GM12878 (cell line): ENCODE measurements at regions not wholly inside any gene's neighbourhood (a gene's known extent, or its start where the extent isn't known, plus 50 kb on each side); places are given as distances from the start of the nearest gene placed in this dataset.

Experiments used
- CBX3 ChIP-seq: fragments of 200-600 bp; sonication (generic); IDR thresholded peaks from 2 replicates; pipeline ENCODE4 v1.6.1; 2016; ENCODE audit warnings: low read depth, borderline replicate concordance
- EGR1 ChIP-seq, 2 experiments: IDR thresholded peaks; 1 replicate in 1 of 2; 2 replicates in 1 of 2; pipeline ENCODE4 v1.6.1; 2011 to 2012; ENCODE audit warnings: low read depth in 2 of 2, low read length in 2 of 2, borderline replicate concordance in 1 of 2, mild to moderate bottlenecking in 1 of 2, moderate library complexity in 1 of 2
- HSF1 ChIP-seq: fragments of 150-350 bp; IDR thresholded peaks from 2 replicates; pipeline ENCODE4 v1.6.1; 2014; ENCODE audit warnings: mild to moderate bottlenecking, low read depth, low read length
- SP1 ChIP-seq: IDR thresholded peaks from one replicate; pipeline ENCODE4 v1.6.1; 2011; ENCODE audit warnings: low read depth, low read length
- ZNF24 ChIP-seq: fragments of 450-650 bp; IDR thresholded peaks from 2 replicates; pipeline ENCODE4 v1.6.1; 2017; ENCODE audit warnings: antibody characterized with exemption, mild to moderate bottlenecking
- TF ChIP-seq, protein P1 (sequence below): fragments of 450-650 bp; IDR thresholded peaks from 2 replicates; pipeline ENCODE4 v1.6.1; 2017; ENCODE audit warnings: mild to moderate bottlenecking, moderate library complexity
- TF ChIP-seq, protein P2 (sequence below): fragments of 450-650 bp; IDR thresholded peaks from 2 replicates; pipeline ENCODE4 v1.6.1; 2014; ENCODE audit warnings: mild to moderate bottlenecking

DNA sequence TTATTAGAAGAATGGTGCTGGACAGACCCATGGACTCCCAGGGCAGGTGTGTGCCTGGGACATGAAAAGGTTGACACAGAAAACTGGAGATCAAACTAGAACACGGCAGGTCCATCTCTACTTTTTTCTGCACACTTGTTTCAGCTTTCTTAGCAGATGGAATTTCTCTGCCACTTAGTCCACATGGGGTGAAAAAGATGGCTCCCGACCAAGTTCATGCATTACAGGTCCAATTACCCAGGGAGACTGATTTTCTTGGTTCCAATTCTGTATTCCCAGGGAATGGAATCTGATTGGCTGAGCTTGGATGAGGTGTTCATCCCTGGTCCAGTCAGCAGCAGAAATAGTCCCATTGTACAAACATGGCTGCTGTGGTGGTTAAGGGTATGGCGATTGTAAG, 238.9 kb upstream of the SRRM4 start (continued):
- TF ChIP-seq, protein P1, sequence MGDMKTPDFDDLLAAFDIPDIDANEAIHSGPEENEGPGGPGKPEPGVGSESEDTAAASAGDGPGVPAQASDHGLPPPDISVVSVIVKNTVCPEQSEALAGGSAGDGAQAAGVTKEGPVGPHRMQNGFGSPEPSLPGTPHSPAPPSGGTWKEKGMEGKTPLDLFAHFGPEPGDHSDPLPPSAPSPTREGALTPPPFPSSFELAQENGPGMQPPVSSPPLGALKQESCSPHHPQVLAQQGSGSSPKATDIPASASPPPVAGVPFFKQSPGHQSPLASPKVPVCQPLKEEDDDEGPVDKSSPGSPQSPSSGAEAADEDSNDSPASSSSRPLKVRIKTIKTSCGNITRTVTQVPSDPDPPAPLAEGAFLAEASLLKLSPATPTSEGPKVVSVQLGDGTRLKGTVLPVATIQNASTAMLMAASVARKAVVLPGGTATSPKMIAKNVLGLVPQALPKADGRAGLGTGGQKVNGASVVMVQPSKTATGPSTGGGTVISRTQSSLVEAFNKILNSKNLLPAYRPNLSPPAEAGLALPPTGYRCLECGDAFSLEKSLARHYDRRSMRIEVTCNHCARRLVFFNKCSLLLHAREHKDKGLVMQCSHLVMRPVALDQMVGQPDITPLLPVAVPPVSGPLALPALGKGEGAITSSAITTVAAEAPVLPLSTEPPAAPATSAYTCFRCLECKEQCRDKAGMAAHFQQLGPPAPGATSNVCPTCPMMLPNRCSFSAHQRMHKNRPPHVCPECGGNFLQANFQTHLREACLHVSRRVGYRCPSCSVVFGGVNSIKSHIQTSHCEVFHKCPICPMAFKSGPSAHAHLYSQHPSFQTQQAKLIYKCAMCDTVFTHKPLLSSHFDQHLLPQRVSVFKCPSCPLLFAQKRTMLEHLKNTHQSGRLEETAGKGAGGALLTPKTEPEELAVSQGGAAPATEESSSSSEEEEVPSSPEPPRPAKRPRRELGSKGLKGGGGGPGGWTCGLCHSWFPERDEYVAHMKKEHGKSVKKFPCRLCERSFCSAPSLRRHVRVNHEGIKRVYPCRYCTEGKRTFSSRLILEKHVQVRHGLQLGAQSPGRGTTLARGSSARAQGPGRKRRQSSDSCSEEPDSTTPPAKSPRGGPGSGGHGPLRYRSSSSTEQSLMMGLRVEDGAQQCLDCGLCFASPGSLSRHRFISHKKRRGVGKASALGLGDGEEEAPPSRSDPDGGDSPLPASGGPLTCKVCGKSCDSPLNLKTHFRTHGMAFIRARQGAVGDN: no peak
- no peak for TF ChIP-seq SP1
- no peak for TF ChIP-seq ZNF24
- no peak for TF ChIP-seq CBX3
- TF ChIP-seq HSF1: no peak
- TF ChIP-seq, protein P2, sequence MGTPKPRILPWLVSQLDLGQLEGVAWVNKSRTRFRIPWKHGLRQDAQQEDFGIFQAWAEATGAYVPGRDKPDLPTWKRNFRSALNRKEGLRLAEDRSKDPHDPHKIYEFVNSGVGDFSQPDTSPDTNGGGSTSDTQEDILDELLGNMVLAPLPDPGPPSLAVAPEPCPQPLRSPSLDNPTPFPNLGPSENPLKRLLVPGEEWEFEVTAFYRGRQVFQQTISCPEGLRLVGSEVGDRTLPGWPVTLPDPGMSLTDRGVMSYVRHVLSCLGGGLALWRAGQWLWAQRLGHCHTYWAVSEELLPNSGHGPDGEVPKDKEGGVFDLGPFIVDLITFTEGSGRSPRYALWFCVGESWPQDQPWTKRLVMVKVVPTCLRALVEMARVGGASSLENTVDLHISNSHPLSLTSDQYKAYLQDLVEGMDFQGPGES: no peak
- TF ChIP-seq EGR1 (IDR thresholded peaks at IDR 0.05; ENCODE audit: borderline replicate concordance in 1 of 2, low read depth in 2 of 2, low read length in 2 of 2): no peak
